Calu3 (cell line): ENCODE measurements at regions not wholly inside any gene's neighbourhood (a gene's known extent, or its start where the extent isn't known, plus 50 kb on each side); places are given as distances from the start of the nearest gene placed in this dataset.
"Not testable (repeated sequence)": the region's sequence is repeated elsewhere in the genome, so short reads cannot be mapped to it uniquely, and the experiment has no call there.

Experiments used
- BruUV-seq: library from RNA; stranded (reverse); fragments of 400-500 nt; replicated peaks from 2 replicates; lab custom pipeline; 2021; lab: Mats Ljungman, UMichigan
- CTCF ChIA-PET: fragments of 300-600 bp; sonication (Branson Sonifier 250); formaldehyde crosslinking; loops from one replicate; lab custom pipeline; 2022; ENCODE audit warnings: antibody characterized with exemption; lab: Charles Lee
- DNase-seq: peaks from one replicate; pipeline ENCODE4 v3.0.0; 2022
- H3K27ac Mint-ChIP-seq: one replicate; pipeline ENCODE4 v1.8.0; 2022; ENCODE audit warnings: mixed read lengths; ENCODE audit not compliant: unreplicated experiment
- H3K27me3 Mint-ChIP-seq: one replicate; pipeline ENCODE4 v1.8.0; 2022; ENCODE audit warnings: mixed read lengths; ENCODE audit not compliant: unreplicated experiment
- H3K36me3 Mint-ChIP-seq: one replicate; pipeline ENCODE4 v1.8.0; 2022; ENCODE audit warnings: mild to moderate bottlenecking, moderate library complexity, mixed read lengths; ENCODE audit not compliant: insufficient read depth, unreplicated experiment
- H3K4me1 Mint-ChIP-seq: one replicate; pipeline ENCODE4 v1.8.0; 2022; ENCODE audit warnings: mild to moderate bottlenecking, low read depth, mixed read lengths; ENCODE audit not compliant: unreplicated experiment
- H3K4me3 Mint-ChIP-seq: one replicate; pipeline ENCODE4 v1.8.0; 2022; ENCODE audit warnings: mild to moderate bottlenecking, low read depth, moderate library complexity, mixed read lengths; ENCODE audit not compliant: unreplicated experiment
- H3K9me3 Mint-ChIP-seq: one replicate; pipeline ENCODE4 v1.8.0; 2022; ENCODE audit warnings: low read depth, mixed read lengths; ENCODE audit not compliant: unreplicated experiment
- CTCF ChIP-seq: fragments of 200-600 bp; IDR thresholded peaks from one replicate; pipeline ENCODE4 v1.8.0; 2022; ENCODE audit warnings: antibody characterized with exemption; ENCODE audit not compliant: unreplicated experiment
- intact Hi-C: fragments of 100-400 bp; cut with micrococcal nuclease; formaldehyde crosslinking; loops from one replicate; pipeline ENCODE4 v1.10.0; 2022; ENCODE audit not compliant: unreplicated experiment

- H3K9me3 Mint-ChIP-seq, intact Hi-C loops, H3K27me3 Mint-ChIP-seq, BruUV-seq, DNase-seq: not testable (repeated sequence)
- Mint-ChIP-seq H3K4me3 (peak overlapping the region; percentile 70), H3K4me1 (peaks cover 38% of the 10 kb centered on the region), H3K36me3 (peaks cover 31% of the 10 kb centered on the region), H3K27ac (peak overlapping the region; percentile 90)
- CTCF ChIA-PET: interaction anchor here (0.6 kb wide), 1 partner anchor 63 kb away, joined by 4 read pairs; no protein-coding TSS in a partner anchor
Observed at GRCh38 chr16:29291329-29292271, 114.9 kb downstream of the NPIPB11 start.

- H3K27ac Mint-ChIP-seq: peak overlapping the region; percentile 90
- H3K9me3 Mint-ChIP-seq: peaks cover 4% of the 10 kb centered on the region
- peaks cover 42% of the 10 kb centered on the region for H3K4me1 Mint-ChIP-seq
- H3K4me3 Mint-ChIP-seq: peak overlapping the region; percentile 70
- H3K27me3 Mint-ChIP-seq: no peaks in the 10 kb centered on the region
- DNase-seq: peak; percentile 99
- no peak for TF ChIP-seq CTCF
- peaks cover 37% of the 10 kb centered on the region for H3K36me3 Mint-ChIP-seq
- CTCF ChIA-PET: no interaction called here
- intact Hi-C loops: no loop called here
- no TSS peak for BruUV-seq
Observed at GRCh38 chr16:29290631-29291247, 115.8 kb downstream of the NPIPB11 start.

GRCh38 chr16:29289516-29290239, 116.8 kb downstream of the NPIPB11 start:
- BruUV-seq, H3K27me3 Mint-ChIP-seq, CTCF ChIA-PET, intact Hi-C loops, DNase-seq, H3K9me3 Mint-ChIP-seq: not testable (repeated sequence)
- Mint-ChIP-seq H3K27ac (peak overlapping the region; percentile 90), H3K4me3 (peak overlapping the region; percentile 70), H3K36me3 (peaks cover 48% of the 10 kb centered on the region), H3K4me1 (peaks cover 42% of the 10 kb centered on the region)

- intact Hi-C loops, DNase-seq, H3K27ac Mint-ChIP-seq, BruUV-seq, H3K9me3 Mint-ChIP-seq, H3K27me3 Mint-ChIP-seq, H3K4me3 Mint-ChIP-seq, CTCF ChIA-PET: not testable (repeated sequence)
- peaks cover 42% of the 10 kb centered on the region for H3K4me1 Mint-ChIP-seq
- peaks cover 56% of the 10 kb centered on the region for H3K36me3 Mint-ChIP-seq
Observed at GRCh38 chr16:29288711-29289474, 117.6 kb downstream of the NPIPB11 start.

GRCh38 chr16:29287871-29288535, 118.5 kb downstream of the NPIPB11 start:
- DNase-seq, H3K9me3 Mint-ChIP-seq, intact Hi-C loops, BruUV-seq, H3K27ac Mint-ChIP-seq, H3K27me3 Mint-ChIP-seq, CTCF ChIA-PET, H3K4me3 Mint-ChIP-seq: not testable (repeated sequence)
- H3K4me1 Mint-ChIP-seq: peaks cover 39% of the 10 kb centered on the region
- peaks cover 60% of the 10 kb centered on the region for H3K36me3 Mint-ChIP-seq

GRCh38 chr16:29287246-29287645, 119.3 kb downstream of the NPIPB11 start:
- H3K27ac Mint-ChIP-seq, DNase-seq, intact Hi-C loops, H3K4me3 Mint-ChIP-seq, CTCF ChIA-PET, BruUV-seq, H3K27me3 Mint-ChIP-seq: not testable (repeated sequence)
- Mint-ChIP-seq H3K36me3 (peaks cover 64% of the 10 kb centered on the region), H3K4me1 (peaks cover 31% of the 10 kb centered on the region), H3K9me3 (peaks cover 11% of the 10 kb centered on the region)

GRCh38 chr16:29286796-29287195, 119.7 kb downstream of the NPIPB11 start:
- BruUV-seq, intact Hi-C loops, DNase-seq, H3K4me3 Mint-ChIP-seq, H3K27me3 Mint-ChIP-seq, CTCF ChIA-PET, H3K27ac Mint-ChIP-seq: not testable (repeated sequence)
- Mint-ChIP-seq H3K4me1 (peaks cover 27% of the 10 kb centered on the region), H3K9me3 (peaks cover 13% of the 10 kb centered on the region), H3K36me3 (peaks cover 60% of the 10 kb centered on the region)

GRCh38 chr16:29286161-29286560, 120.3 kb downstream of the NPIPB11 start:
- peaks cover 26% of the 10 kb centered on the region for H3K4me1 Mint-ChIP-seq
- peaks cover 55% of the 10 kb centered on the region for H3K36me3 Mint-ChIP-seq
- H3K27me3 Mint-ChIP-seq, intact Hi-C loops, H3K27ac Mint-ChIP-seq, H3K4me3 Mint-ChIP-seq, DNase-seq, CTCF ChIA-PET, BruUV-seq: not testable (repeated sequence)
- H3K9me3 Mint-ChIP-seq: peaks cover 17% of the 10 kb centered on the region
